A549 (cell line): ENCODE measurements at regions not wholly inside any gene's neighbourhood (a gene's known extent, or its start where the extent isn't known, plus 50 kb on each side); places are given as distances from the start of the nearest gene placed in this dataset.

Experiments
- ATAC-seq, 2 experiments: fragments of 200-7000 bp in 1 of 2; fragments of >200 bp in 1 of 2; cut with Nextera tagmentation in 1 of 2; cut with Tn5 transposase in 1 of 2; 3 replicates each; pipeline versions ENCODE4 v1.8.0 to v1.9.1; 2018 to 2020; ENCODE audit warnings: mild to moderate bottlenecking in 1 of 2, moderate library complexity in 1 of 2
- CTCF ChIA-PET: fragments of 300-600 bp; sonication (Branson Sonifier 250); formaldehyde crosslinking; extraction: SDS; loops from one replicate; lab custom pipeline; 2021; ENCODE audit warnings: antibody characterized with exemption, inconsistent platforms; lab: Yijun Ruan, JAX
- POLR2A ChIA-PET: fragments of 350-600 bp; formaldehyde crosslinking; extraction: SDS; loops from one replicate; lab custom pipeline; 2021; ENCODE audit warnings: antibody characterized with exemption, inconsistent platforms; lab: Yijun Ruan, JAX
- DNase-seq, 2 experiments: peaks; one replicate each; pipeline versions ENCODE4 v3.0.0 to v3.0.0-alpha.2; 2011 to 2016; ENCODE audit warnings: low read depth in 1 of 2, low spot score in 1 of 2
- FAIRE-seq: peaks from 2 replicates; lab custom pipeline; 2011; peaks lifted over from hg19 to GRCh38; lab: Jason Lieb, UNC
- H3K27ac ChIP-seq, 2 experiments: fragments of >200 bp; sonication (Bioruptor Twin); formaldehyde crosslinking; 3 replicates each; pipeline ENCODE4 v1.5.1; 2016 to 2017
- H3K4me1 ChIP-seq: fragments of >200 bp; sonication (Bioruptor Twin); formaldehyde crosslinking; 3 replicates; pipeline ENCODE4 v1.6.1; 2016
- H3K4me2 ChIP-seq: fragments of >200 bp; sonication (Bioruptor Twin); formaldehyde crosslinking; 3 replicates; pipeline ENCODE4 v1.6.1; 2016
- H3K4me3 ChIP-seq: fragments of >200 bp; sonication (Bioruptor Twin); formaldehyde crosslinking; 3 replicates; pipeline ENCODE4 v1.5.1; 2016
- H3K9me3 ChIP-seq: fragments of >200 bp; sonication (Bioruptor Twin); formaldehyde crosslinking; 3 replicates; pipeline ENCODE4 v1.6.1; 2016
- ATOH8 ChIP-seq: fragments of 250-450 bp; sonication (Bioruptor Pico); IDR thresholded peaks from 2 replicates; pipeline ENCODE4 v1.5.0; 2020; ENCODE audit warnings: low read depth, mild to moderate bottlenecking, moderate library complexity
- CBX2 ChIP-seq: fragments of 200-600 bp; sonication (generic); IDR thresholded peaks from 2 replicates; pipeline ENCODE4 v1.6.1; 2016; ENCODE audit warnings: low read depth, mild to moderate bottlenecking, borderline replicate concordance
- CEBPB ChIP-seq, 2 experiments: fragments of >200 bp in 1 of 2; sonication (Bioruptor Twin) in 1 of 2; formaldehyde crosslinking in 1 of 2; IDR thresholded peaks; 2 replicates each; pipeline ENCODE4 v1.6.1; 2012 to 2016
- CHD4 ChIP-seq: fragments of 200-600 bp; sonication (generic); IDR thresholded peaks from 2 replicates; pipeline ENCODE4 v1.6.1; 2016; ENCODE audit warnings: antibody characterized with exemption, mild to moderate bottlenecking, borderline replicate concordance
- E2F6 ChIP-seq: IDR thresholded peaks from 2 replicates; pipeline ENCODE4 v1.6.1; 2012; ENCODE audit warnings: low read depth, borderline replicate concordance
- EHMT2 ChIP-seq: fragments of 200-600 bp; sonication (generic); IDR thresholded peaks from 2 replicates; pipeline ENCODE4 v1.6.1; 2016; ENCODE audit warnings: antibody characterized with exemption, low read depth, mild to moderate bottlenecking, moderate library complexity
- ELK1 ChIP-seq: fragments of 150-350 bp; IDR thresholded peaks from 2 replicates; pipeline ENCODE4 v1.6.1; 2014; ENCODE audit warnings: low read depth, mild to moderate bottlenecking, low read length
- FOXS1 ChIP-seq: fragments of 250-450 bp; sonication (Bioruptor Pico); IDR thresholded peaks from 2 replicates; pipeline ENCODE4 v1.5.0; 2020; ENCODE audit warnings: mild to moderate bottlenecking, moderate library complexity
- HEYL ChIP-seq: fragments of 250-450 bp; sonication (Bioruptor Pico); IDR thresholded peaks from 2 replicates; pipeline ENCODE4 v1.8.0; 2021; ENCODE audit warnings: mild to moderate bottlenecking, moderate library complexity
- HMGXB4 ChIP-seq: fragments of 250-450 bp; sonication (Bioruptor Pico); IDR thresholded peaks from 2 replicates; pipeline ENCODE4 v1.5.0; 2021; ENCODE audit warnings: mild to moderate bottlenecking, moderate library complexity, borderline replicate concordance
- HOXB13 ChIP-seq: fragments of 250-450 bp; sonication (Bioruptor Pico); IDR thresholded peaks from 2 replicates; pipeline ENCODE4 v1.5.0; 2020; ENCODE audit warnings: low read depth, mild to moderate bottlenecking, moderate library complexity
- JUN ChIP-seq, 2 experiments: fragments of >200 bp; sonication (Bioruptor Twin); formaldehyde crosslinking; IDR thresholded peaks; 2 replicates in 1 of 2; 3 replicates in 1 of 2; pipeline ENCODE4 v1.6.1; 2016 to 2017
- NFE2L2 ChIP-seq: fragments of 150-350 bp; conservative IDR thresholded peaks from 2 replicates; pipeline ENCODE4 v1.6.1; 2014; ENCODE audit warnings: low read length
- NPAS2 ChIP-seq: fragments of 250-450 bp; sonication (Bioruptor Pico); IDR thresholded peaks from 2 replicates; pipeline ENCODE4 v1.8.0; 2022; ENCODE audit warnings: mild to moderate bottlenecking, moderate library complexity, borderline replicate concordance
- PHF8 ChIP-seq: fragments of 200-600 bp; sonication (generic); IDR thresholded peaks from 2 replicates; pipeline ENCODE4 v1.6.1; 2016; ENCODE audit warnings: low read depth, mild to moderate bottlenecking, antibody characterized with exemption, moderate library complexity, borderline replicate concordance
- RAD21 ChIP-seq, 2 experiments: fragments of >200 bp in 1 of 2; sonication (Bioruptor Twin) in 1 of 2; formaldehyde crosslinking in 1 of 2; IDR thresholded peaks in 1 of 2; conservative IDR thresholded peaks in 1 of 2; 2 replicates in 1 of 2; 3 replicates in 1 of 2; pipeline ENCODE4 v1.6.1; 2012 to 2018; ENCODE audit warnings: inconsistent platforms in 1 of 2
- RCOR1 ChIP-seq: fragments of 150-350 bp; IDR thresholded peaks from 2 replicates; pipeline ENCODE4 v1.6.1; 2014; ENCODE audit warnings: antibody characterized with exemption, low read length, low read depth
- RFX5 ChIP-seq: fragments of 450-650 bp; IDR thresholded peaks from 2 replicates; pipeline ENCODE4 v1.7.1; 2014; ENCODE audit warnings: antibody characterized with exemption, mild to moderate bottlenecking, moderate library complexity
- RNF2 ChIP-seq: fragments of 200-600 bp; sonication (generic); IDR thresholded peaks from 2 replicates; pipeline ENCODE4 v1.6.1; 2016; ENCODE audit warnings: low read depth, mild to moderate bottlenecking, antibody characterized with exemption, moderate library complexity, borderline replicate concordance
- SMC3 ChIP-seq: fragments of >200 bp; sonication (Bioruptor Twin); formaldehyde crosslinking; IDR thresholded peaks from 3 replicates; pipeline ENCODE4 v1.6.1; 2018; ENCODE audit warnings: inconsistent platforms
- TFCP2L1 ChIP-seq: fragments of 250-450 bp; sonication (Bioruptor Pico); IDR thresholded peaks from 2 replicates; pipeline ENCODE4 v1.5.0; 2021; ENCODE audit warnings: mild to moderate bottlenecking
- ZC3H11A ChIP-seq: fragments of 450-650 bp; IDR thresholded peaks from 2 replicates; pipeline ENCODE4 v1.6.1; 2014; ENCODE audit warnings: antibody characterized with exemption, mild to moderate bottlenecking
- ZNF302 ChIP-seq: fragments of 250-450 bp; sonication (Bioruptor Pico); IDR thresholded peaks from 2 replicates; pipeline ENCODE4 v1.9.0; 2021; ENCODE audit warnings: inconsistent platforms, mild to moderate bottlenecking, moderate library complexity
- WGBS: methylation state at CpG from one replicate; pipeline ENCODE4 v1.1.6; 2017; ENCODE audit errors: missing lambda C conversion rate; 5-methylcytosine and 5-hydroxymethylcytosine counted together
- TF ChIP-seq, protein P1 (sequence below): IDR thresholded peaks from 2 replicates; pipeline ENCODE4 v1.6.1; 2012
- TF ChIP-seq, protein P2 (sequence below): fragments of 200-600 bp; sonication (generic); IDR thresholded peaks from 2 replicates; pipeline ENCODE4 v1.6.1; 2016; ENCODE audit warnings: antibody characterized with exemption, mild to moderate bottlenecking, moderate library complexity

DNA sequence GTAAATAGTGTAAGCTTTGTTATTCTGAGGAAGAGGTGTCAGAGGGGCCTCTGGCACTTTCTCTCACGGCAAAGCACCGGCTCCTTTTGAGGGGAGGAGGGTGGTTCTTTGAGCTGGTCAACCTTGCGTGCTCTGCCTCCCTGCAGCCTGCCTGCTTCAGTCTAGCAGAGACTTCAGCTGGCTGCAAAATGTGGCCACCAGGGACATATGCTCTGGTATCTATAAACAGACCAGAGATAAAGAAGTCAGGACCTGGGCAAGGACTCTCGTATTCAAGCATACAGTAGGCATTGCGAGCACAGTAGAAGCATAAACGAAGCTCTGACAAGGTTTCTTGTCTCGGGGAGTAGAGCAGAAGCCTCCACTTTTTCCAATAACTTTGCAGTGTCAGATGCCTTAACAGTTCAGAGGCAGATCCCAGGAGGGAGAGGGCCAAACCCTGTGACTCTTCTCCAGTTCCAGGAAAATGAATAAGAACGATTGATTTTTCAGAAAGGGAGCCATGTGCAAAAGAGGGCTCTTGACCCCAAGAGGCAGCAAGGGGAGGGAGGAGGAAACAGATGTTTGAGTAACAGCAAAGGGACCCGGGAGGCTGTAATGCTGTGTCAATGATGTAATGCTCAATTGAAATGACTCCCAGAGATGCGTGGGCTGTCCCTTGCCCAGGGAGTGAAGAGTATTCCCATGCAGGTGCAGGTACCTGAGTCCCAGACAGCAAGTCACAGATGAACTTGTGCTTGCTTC lies 57.9 kb upstream of the TEX13D start:
- CTCF ChIA-PET = no interaction called here
- Histone ChIP-seq H3K27ac (no peak overlapping the region), H3K9me3 (no peaks in the 10 kb centered on the region), H3K4me3 (no peak overlapping the region), H3K4me2 (no peak overlapping the region), H3K4me1 (no peaks in the 10 kb centered on the region)
- TF ChIP-seq CBX2 (no peak), RFX5 (no peak), ATOH8 (CRISPR knock-in tag) (no peak), HOXB13 (no peak), ZC3H11A (no peak), EHMT2 (no peak), PHF8 (no peak), FOXS1 (CRISPR knock-in tag) (no peak), E2F6 (no peak)
- TF ChIP-seq, protein P1, sequence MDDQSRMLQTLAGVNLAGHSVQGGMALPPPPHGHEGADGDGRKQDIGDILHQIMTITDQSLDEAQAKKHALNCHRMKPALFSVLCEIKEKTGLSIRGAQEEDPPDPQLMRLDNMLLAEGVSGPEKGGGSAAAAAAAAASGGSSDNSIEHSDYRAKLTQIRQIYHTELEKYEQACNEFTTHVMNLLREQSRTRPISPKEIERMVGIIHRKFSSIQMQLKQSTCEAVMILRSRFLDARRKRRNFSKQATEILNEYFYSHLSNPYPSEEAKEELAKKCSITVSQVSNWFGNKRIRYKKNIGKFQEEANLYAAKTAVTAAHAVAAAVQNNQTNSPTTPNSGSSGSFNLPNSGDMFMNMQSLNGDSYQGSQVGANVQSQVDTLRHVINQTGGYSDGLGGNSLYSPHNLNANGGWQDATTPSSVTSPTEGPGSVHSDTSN = no peak
- ATAC-seq (no peak; a peak in 1 of 6 replicates), FAIRE-seq (no peak), DNase-seq (no peak)
- 38% methylated on average over 10 of the region's 10 CpGs for WGBS
- POLR2A ChIA-PET = interaction anchor here (0.8 kb wide), 1 partner anchor 12 kb away, joined by 4 read pairs; no protein-coding TSS in a partner anchor

GRCh38 chrX:124275182-124275894 lies 57.1 kb upstream of the TEX13D start:
- Histone ChIP-seq H3K27ac (no peak overlapping the region), H3K4me1 (no peaks in the 10 kb centered on the region), H3K4me2 (no peak overlapping the region), H3K9me3 (no peaks in the 10 kb centered on the region), H3K4me3 (no peak overlapping the region)
- 17% methylated on average over 2 of the region's 2 CpGs for WGBS
- ATAC-seq (no peak), FAIRE-seq (peak; percentile 70), DNase-seq (no peak)
- ChIA-PET POLR2A (interaction anchor here (0.8 kb wide), 1 partner anchor 13 kb away, joined by 4 read pairs; no protein-coding TSS in a partner anchor), CTCF (no interaction called here)
- TF ChIP-seq JUN (IDR thresholded peaks at IDR 0.05) = no peak
- TF ChIP-seq SMC3 = no peak
- TF ChIP-seq NFE2L2 = no peak
- TF ChIP-seq RCOR1 = no peak
- no peak for TF ChIP-seq HMGXB4 (CRISPR knock-in tag)
- TF ChIP-seq ELK1 = no peak
- no peak for TF ChIP-seq TFCP2L1
- TF ChIP-seq RAD21 (conservative IDR thresholded peaks at IDR 0.05 in 1 of 2, IDR thresholded peaks at IDR 0.05 in 1 of 2) = no peak
- TF ChIP-seq CHD4 = no peak
- no peak for TF ChIP-seq PHF8
- no peak for TF ChIP-seq ZNF302
- TF ChIP-seq HEYL (CRISPR knock-in tag) = no peak
- no peak for TF ChIP-seq HOXB13
- TF ChIP-seq CEBPB (IDR thresholded peaks at IDR 0.05) = no peak
- no peak for TF ChIP-seq RNF2
- TF ChIP-seq, protein P2, sequence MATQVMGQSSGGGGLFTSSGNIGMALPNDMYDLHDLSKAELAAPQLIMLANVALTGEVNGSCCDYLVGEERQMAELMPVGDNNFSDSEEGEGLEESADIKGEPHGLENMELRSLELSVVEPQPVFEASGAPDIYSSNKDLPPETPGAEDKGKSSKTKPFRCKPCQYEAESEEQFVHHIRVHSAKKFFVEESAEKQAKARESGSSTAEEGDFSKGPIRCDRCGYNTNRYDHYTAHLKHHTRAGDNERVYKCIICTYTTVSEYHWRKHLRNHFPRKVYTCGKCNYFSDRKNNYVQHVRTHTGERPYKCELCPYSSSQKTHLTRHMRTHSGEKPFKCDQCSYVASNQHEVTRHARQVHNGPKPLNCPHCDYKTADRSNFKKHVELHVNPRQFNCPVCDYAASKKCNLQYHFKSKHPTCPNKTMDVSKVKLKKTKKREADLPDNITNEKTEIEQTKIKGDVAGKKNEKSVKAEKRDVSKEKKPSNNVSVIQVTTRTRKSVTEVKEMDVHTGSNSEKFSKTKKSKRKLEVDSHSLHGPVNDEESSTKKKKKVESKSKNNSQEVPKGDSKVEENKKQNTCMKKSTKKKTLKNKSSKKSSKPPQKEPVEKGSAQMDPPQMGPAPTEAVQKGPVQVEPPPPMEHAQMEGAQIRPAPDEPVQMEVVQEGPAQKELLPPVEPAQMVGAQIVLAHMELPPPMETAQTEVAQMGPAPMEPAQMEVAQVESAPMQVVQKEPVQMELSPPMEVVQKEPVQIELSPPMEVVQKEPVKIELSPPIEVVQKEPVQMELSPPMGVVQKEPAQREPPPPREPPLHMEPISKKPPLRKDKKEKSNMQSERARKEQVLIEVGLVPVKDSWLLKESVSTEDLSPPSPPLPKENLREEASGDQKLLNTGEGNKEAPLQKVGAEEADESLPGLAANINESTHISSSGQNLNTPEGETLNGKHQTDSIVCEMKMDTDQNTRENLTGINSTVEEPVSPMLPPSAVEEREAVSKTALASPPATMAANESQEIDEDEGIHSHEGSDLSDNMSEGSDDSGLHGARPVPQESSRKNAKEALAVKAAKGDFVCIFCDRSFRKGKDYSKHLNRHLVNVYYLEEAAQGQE = no peak
- no peak for TF ChIP-seq NPAS2 (CRISPR knock-in tag)
